DMS 273 (cell line): ENCODE measurements at regions not wholly inside any gene's neighbourhood (a gene's known extent, or its start where the extent isn't known, plus 50 kb on each side); places are given as distances from the start of the nearest gene placed in this dataset.
"Not testable (repeated sequence)": the region's sequence is repeated elsewhere in the genome, so short reads cannot be mapped to it uniquely, and the experiment has no call there.

Source experiments
- DNase-seq: peaks from one replicate; lab custom pipeline; 2025; ENCODE audit not compliant: unreplicated experiment; lab: John Stamatoyannopoulos, UW

- no peak for DNase-seq
Measured at GRCh38 chr1:102535829-102536505, 539.2 kb upstream of the OLFM3 start.

DNA sequence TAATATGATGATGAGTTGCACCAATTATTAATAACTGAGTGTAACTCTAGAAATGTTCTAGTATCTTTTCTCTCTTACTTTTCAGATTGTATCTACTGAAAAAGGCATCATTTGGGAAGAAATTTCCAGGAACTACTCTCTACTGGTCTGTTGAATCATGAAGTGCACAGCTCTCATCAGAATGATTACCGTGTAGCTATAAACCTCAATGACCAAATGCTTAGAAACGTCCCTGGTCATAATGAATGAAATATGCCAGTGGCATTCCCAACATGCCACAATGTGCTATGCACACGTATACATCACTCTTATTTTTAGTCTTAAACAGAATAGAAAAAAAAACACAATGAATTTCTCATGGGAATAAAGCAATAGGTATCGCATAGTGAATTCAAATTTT, 534.3 kb upstream of the OLFM3 start:
- no peak for DNase-seq

DNA sequence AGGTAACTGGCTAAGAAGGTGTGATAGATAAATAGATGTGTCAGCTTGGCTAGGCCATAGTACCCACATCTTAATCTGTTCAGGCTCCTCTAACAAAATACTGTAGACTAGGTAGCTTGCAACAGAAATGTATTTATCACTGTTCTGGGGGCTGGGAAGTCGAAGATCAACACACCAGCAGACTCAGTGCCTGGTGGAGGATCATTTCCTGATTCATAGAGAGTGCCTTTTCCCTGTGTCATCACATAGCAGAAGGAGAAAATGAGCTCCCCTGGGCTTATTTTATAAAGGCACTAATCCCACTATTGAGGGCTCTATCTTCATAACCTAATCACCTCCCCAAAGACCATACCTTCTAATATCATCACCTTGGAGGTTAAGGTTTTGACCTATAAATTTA, 532.7 kb upstream of the OLFM3 start:
- DNase-seq: no peak

DNA sequence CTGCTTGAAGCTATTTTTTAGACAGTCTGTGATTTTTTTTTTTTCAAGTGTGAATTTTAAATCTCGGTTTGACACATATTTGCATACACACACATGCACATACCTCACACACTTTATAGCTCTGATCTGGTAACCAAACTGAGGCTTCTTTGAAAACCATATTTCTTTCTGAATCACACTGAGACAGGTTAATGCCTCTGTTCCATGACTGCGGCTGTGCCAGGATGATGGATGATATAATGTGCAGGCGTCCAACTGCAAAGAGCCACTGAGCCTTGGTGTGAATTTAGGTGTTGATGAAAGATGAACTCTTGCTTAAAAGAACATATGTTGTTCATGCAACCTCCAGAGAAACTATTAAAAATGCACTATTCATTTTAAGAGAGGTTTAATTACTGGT, 504.0 kb upstream of the OLFM3 start:
- no peak for DNase-seq

GRCh38 chr1:102498929-102499328, 502.2 kb upstream of the OLFM3 start:
- DNase-seq: no peak

GRCh38 chr1:102497810-102498209, 501.1 kb upstream of the OLFM3 start:
- DNase-seq: peak; percentile 4

DNA sequence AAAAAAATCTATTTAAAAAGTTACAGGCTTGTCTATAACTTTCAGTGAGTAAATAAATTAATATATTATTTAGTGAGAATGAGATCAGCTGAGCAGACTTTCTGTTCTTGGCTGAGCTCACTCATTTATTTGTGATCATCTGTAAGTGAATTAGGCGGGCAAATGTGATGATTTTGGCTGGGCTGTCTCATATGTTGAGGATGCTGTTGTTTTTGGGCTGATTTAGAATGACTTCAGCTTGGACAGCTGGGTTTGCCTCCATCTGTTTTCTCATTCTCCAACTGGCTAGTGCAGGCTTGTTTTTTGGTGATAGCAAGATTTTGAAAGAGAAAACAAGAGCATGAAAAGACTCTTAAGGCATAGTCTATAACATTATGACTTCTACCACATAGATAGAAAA, 475.8 kb upstream of the OLFM3 start:
- DNase-seq: no peak

- DNase-seq: no peak
Measured at GRCh38 chr1:102470767-102471166, 474.0 kb upstream of the OLFM3 start.

GRCh38 chr1:102466487-102466886, 469.8 kb upstream of the OLFM3 start:
- DNase-seq: no peak

- DNase-seq: no peak
Measured at GRCh38 chr1:102463328-102463727, 466.6 kb upstream of the OLFM3 start.

DNA sequence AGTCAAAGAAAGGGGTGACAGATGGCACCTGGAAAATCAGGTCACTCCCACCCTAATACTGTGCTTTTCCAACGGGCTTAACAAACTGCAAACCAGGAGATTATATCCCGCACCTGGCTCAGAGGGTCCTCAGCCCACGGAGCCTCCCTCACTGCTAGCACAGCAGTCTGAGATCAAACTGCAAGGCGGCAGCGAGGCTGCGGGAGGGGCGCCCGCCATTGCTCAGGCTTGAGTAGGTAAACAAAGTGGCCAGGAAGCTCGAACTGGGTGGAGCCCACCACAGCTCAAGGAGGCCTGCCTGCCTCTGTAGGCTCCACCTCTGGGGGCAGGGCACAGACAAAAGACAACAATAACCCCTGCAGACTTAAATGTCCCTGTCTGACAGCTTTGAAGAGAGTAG, 445.6 kb upstream of the OLFM3 start:
- not testable (repeated sequence) for DNase-seq

DNA sequence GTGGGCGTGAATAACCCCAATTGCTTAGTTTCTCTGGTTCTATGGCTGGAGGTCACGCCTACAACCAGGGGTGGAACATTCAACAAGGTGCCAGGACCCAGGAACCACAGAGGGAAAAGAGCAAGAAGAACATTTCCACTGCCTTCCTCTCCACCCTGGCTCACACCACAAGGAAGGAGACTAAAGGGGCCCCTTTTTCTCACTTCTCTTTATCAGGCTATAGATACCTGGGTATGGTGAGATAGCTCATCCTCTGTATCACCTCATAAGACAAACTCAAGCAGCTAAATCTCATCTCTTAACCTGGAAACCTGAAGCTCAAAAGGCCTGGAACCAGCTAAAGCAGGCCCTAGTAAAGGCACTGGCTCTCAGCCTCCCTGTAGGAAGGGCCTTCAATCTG, 438.8 kb upstream of the OLFM3 start:
- no peak for DNase-seq

DNA sequence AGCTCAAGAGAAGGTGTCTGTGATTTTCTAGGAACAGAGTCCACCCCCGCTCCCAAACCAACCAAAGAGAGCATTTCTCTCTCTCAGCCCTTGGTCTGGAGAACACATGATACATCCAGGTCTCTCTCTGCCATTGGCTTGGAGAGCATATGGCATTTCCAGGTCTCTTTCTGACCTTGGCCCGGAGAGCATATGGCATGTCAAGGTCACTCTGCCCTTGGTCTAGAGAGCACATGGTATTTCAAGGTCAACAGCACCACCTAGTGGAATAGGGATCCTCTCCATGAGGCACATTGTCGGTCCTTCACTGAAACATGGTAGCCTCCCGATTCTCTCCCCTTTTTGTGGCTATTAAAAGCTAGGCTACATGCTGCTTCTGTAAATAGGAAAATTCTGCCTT, 437.7 kb upstream of the OLFM3 start:
- DNase-seq: peak; percentile 64

GRCh38 chr1:102431253-102431652, 434.5 kb upstream of the OLFM3 start:
- DNase-seq: no peak

- no peak for DNase-seq
Measured at GRCh38 chr1:102420034-102420433, 423.3 kb upstream of the OLFM3 start.
